Glomerular endothelial cell (primary cell): ENCODE measurements at regions not wholly inside any gene's neighbourhood (a gene's known extent, or its start where the extent isn't known, plus 50 kb on each side); places are given as distances from the start of the nearest gene placed in this dataset.
"Not testable (repeated sequence)": the region's sequence is repeated elsewhere in the genome, so short reads cannot be mapped to it uniquely, and the experiment has no call there.

ENCODE experiments used
- DNase-seq: peaks from one replicate; pipeline ENCODE4 v3.0.0-alpha.2; 2011; ENCODE audit warnings: low read depth, low spot score; ENCODE audit errors: extremely low read depth

DNA sequence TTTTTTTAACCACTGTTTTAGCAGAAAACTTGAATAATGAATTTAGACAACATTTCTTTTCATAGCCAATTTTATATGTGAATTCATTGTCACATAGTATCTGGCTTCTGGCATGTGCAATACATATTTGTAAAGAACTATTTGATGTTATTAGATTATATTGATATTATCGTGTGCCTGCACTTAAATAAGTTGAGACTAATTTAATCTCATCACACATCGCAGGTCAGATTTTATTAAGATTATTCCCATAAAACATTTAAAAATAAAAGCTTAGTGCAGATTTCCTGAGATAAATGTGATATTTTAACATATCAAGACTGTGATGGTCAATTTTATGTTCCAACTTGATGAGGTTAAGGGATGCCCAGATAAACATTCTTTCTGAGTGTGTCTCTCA, 1565.3 kb upstream of the LRRTM3 start:
- no peak for DNase-seq

DNA sequence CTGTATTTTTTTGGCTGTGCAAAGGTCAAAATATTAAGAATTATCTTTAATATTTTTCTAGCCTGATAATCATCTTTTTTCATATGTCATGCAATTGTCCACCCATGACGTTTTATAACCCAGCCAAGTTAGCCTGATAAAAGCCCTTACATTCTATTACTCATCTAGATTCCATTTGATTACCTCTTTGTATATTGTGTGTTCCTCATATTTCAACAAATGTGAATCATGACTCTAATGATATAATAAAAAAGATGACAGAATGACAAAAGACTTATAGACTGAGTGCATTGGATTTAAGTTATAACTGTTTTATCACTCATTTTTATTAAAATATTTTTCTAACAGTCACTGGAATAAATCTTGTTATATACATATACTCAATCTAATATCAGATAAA, 1560.0 kb upstream of the LRRTM3 start:
- no peak for DNase-seq

GRCh38 chr10:65367706-65368105, 1558.1 kb upstream of the LRRTM3 start:
- DNase-seq: no peak

DNA sequence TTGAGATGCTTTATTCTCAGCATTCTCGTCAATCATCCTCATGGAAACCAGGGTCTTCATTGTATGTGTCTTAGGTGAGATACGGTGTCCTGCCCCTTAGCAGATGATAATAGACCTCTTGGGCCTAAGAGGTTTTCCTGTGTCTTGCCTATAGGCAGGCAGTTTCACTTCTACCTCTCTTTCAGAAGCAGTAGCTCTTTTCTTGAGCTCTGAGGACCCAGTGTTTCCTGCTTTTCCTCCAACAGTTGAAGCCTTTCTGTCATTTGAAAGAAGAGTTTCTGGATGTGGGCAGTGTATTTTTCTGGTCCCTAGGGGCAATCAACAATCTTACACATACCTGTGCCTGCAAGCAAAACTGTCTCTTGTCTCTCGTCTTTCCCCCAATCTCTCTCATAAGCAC, 1550.3 kb upstream of the LRRTM3 start:
- no peak for DNase-seq

DNA sequence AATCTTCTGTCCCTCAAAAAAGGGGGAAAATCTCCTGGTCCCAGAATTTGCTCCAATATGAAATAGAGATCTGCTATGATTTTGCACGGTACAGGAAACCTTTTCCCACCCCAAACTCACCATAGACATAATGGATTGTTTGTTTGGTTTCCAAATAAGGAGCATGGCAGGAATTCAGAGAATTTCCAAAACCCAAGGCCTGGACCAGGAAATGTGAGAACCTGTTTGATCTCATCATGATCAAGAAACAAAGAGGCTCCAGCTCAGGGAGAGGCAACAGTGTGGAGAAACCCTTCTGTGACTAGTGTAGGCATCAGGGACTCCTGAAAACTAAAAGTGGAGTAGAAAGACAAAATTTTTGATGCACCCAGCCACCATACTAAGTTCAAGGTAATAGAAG, 1548.1 kb upstream of the LRRTM3 start:
- DNase-seq: no peak

DNA sequence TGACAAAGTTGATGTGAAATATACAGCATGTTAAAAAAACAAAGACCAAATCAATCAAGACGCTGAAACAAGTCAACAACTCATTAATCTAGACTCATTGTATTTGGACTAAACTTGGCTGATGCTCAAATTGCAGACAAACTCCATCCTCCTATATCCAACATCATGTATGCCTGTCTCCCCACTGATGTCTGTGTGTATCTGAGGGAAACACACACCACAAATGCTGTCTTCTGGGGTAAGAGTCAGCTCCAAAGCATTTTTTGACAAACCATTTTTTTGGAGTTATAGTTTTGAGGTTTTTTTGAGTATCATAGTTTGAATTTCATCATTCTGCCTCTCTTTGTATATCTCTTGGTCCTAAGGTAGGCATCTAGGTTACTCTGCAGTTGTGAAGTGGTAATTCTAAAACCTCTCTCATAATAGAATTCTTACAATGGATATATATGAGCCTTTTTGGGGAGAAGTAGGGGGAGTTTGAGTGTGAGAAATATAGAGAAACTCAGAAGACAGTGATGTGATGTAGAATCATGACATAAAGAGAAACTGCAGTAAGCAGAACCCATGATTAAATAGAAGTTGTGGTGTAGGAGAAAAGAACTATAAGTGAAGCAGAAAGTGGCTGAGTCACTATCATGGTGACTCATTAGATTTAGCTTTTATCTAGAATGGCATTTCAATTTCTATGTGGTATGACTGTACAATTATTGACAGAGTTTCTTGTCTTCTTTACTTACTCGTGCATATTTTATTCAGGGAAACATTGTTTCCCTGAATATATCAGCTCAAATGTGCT, 1531.1 kb upstream of the LRRTM3 start:
- no peak for DNase-seq

GRCh38 chr10:65395631-65396030, 1530.2 kb upstream of the LRRTM3 start:
- DNase-seq: no peak

DNA sequence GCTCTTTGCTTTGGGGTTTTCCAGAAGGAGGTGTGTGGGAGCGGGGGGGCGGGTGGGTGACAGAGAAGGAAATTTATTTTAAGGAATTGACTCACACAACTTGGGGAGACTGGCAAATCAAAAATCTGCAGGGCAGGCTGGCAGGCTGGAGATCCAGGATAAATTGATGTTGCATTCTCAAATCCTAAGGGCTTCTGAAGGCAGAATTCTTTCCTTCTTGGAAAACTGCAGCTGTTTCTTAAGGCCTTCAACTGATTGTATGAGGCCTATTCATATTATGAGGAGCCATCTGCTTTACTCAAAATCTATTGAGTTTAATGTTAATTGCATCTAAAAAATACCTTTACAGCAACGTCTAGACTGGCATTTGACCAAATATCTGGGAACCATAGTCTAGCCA, 1528.8 kb upstream of the LRRTM3 start:
- DNase-seq: no peak

DNA sequence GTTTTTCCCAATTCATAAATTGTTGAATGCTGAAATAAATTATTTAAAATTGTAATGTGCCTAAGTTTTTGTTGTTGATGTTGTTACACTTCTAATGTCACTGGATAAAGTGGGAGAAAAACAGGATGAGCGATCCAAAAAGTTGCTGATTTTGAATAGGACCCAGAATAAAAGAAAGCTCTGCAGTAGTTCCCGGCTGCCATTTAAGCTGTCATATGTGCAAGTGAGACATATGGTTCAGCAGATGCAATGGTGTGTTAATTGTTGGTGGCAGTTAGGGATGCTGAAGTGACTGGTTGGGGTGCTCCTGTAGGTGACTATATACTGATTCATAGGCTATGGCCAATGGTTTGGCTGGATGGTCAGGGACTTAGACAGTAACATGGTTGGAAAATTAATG, 1517.4 kb upstream of the LRRTM3 start:
- no peak for DNase-seq

- no peak for DNase-seq
These were observed 1512.8 kb upstream of the LRRTM3 start for GRCh38 chr10:65413001-65413400.

DNA sequence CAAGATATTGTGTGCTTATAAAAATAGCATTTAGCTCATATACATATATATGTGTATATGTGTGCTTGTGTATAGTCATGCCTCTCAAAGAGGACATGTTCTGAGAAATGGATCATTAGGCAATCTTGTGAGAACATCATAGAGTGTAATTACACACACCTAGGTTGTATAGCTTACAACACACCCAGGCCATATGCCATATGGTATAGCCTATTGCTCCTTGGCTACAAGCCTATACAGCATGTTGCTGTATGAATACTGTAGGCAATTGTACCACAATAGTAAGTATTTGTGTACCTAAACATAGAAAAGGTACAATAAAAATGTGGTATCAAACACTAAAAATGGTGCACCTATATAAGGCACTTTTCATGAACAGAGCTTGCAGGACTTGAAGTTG, 1510.5 kb upstream of the LRRTM3 start:
- DNase-seq: no peak

GRCh38 chr10:65416094-65416493, 1509.7 kb upstream of the LRRTM3 start:
- DNase-seq: no peak

DNA sequence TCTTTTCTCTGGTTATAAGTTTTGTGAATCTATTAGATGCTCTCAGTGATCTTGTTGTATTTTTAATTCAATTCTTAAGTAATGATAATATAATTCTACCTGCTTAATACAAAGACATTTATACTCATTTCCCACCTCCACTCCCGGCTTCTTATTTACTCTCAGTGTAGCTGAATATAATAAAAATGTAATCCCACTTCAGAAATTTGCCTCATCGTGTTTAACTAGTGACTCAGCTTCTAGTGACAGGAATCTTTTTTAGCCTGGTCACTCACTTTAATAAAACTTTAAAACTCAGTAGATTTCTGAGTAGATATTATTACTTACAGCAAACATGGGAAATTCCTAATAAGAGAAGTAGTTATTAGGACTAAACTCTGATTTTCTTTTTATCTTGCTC, 1506.2 kb upstream of the LRRTM3 start:
- DNase-seq: no peak

DNA sequence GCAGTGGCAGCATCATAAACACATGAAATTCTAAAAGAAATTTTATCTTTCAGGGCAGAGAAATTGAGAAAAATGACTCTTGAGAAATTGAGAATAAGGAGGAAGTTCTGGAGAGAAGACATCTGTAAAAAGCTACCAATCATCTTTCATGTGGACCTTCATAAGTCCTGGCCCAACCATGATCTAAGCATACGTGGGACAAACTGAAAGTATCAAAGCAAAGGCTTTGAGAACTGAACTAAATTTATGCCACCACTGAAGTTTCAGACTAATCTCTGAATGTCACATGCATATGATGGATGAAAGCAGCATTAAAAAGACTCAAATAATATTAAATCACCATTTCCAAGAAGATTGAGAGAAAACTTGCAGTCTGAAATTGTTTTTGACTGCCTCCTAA, 1502.8 kb upstream of the LRRTM3 start:
- no peak for DNase-seq

GRCh38 chr10:65429381-65429780, 1496.5 kb upstream of the LRRTM3 start:
- DNase-seq: not testable (repeated sequence)

DNA sequence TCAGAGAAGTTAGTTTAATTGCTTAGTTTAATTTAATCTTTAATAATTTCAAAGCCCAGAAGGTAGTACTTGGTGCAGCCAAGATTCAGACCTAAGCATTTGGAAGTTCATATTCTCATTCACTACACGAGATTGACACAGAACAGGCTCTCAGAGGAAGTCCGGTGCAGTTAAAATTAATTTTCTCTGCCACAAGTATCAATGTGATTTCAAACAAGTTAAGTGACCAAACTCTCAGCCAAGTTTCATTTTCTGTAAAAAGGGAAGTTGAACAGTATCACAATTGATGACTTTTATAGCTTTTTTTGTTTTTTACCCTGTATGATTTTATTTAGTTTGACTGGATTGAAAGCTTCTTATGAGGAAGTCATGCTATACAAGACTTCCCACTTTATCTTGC, 1494.9 kb upstream of the LRRTM3 start:
- no peak for DNase-seq

DNA sequence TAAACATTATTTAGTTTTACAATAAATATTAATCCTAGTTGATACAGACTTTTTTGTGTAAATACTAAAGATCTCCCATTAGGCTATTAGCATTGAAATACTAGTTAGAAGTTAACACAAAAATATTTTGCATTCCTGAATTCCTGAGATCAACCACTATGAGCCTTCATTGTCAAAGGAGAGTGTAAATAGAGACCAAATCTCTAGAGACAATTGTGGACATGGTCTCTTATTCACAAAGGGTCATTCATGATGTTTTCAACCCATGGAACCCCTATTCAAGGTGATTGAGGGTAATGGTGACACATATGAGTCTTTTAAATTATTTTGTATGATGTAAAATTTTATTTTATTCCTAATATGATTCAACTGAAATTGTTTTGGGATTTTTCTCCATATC, 1454.8 kb upstream of the LRRTM3 start:
- DNase-seq: no peak

GRCh38 chr10:65482848-65483247, 1443.0 kb upstream of the LRRTM3 start:
- DNase-seq: no peak

DNA sequence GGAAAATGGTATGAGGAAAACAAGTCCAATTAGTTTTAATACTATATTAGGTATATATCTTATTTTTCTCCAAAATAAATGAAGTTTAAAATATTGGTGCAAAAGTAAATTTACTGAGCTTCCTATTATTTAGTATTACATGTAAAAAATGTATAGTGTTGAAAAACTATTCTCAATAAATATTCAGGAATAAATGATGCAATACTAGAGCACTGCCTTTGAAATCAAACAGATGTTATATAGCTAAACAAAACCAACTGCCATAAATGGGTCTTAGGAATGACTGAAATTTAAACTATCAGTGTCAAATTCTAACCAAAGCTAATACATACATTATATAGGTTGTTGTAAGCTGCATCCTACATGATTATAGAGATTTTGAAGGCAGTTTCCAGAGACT, 1434.0 kb upstream of the LRRTM3 start:
- DNase-seq: no peak

DNA sequence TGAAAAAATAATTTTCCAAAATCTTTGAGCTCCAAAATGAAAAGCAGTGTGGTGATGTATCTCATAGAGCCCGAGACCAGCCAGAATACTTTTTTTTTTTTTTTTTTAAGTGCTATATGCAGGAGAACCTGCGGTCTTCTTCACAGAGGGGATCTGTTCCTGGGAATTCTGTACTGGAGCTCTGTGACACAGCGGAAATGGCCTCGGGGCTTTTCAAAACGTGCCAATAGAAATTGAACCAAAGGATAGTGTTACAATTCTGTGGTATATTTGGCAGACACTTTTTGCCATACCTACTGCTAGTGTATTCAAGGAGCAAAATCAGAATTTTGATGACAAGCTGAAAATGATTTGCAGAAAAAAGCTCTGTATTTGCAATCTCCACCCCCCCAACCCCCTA, 1429.3 kb upstream of the LRRTM3 start:
- no peak for DNase-seq

DNA sequence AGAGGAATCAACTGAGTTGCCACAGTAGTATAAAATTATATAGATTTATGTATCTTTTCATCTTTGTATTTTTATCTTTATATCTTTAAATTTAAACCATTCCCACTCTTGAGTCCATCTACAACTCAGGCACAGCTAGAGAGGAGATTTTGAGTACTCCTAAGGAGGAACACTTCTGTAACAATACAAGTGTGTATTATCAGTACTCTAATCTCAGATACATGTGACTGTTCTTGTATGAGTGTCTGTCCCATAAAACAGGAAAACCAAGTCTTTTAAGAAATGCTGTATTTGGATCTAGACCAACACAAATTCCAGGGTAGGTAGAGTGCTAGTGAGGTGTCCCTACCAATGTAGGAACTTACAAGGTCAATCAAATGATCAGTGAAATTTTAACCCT, 1428.0 kb upstream of the LRRTM3 start:
- no peak for DNase-seq

DNA sequence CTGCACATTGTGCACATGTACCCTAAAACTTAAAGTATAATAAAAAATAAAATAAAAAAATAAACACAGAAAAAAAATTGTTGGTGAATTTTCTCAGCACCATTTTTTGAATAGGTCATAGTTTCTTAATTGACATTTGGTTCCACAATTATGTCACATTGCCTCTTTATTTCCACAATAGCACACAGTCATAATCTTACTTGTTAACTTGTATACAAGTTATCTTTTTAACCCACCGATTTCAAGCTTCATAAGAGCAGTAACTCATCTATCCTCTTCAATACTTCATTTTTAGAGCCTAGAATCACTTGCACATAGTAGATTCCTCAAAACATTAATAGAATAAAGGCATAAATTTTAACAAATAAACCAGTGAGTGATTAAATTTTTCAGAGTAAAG, 1425.1 kb upstream of the LRRTM3 start:
- no peak for DNase-seq

GRCh38 chr10:65501259-65501658, 1424.6 kb upstream of the LRRTM3 start:
- DNase-seq: no peak
